ENCODE measurements at regions not wholly inside any gene's neighbourhood (a gene's known extent, or its start where the extent isn't known, plus 50 kb on each side); places are given as distances from the start of the nearest gene placed in this dataset.

- FAIRE-seq = no peak
Observed at GRCh38 chr9:87427851-87428506, 69.7 kb upstream of the DAPK1 start.

DNA sequence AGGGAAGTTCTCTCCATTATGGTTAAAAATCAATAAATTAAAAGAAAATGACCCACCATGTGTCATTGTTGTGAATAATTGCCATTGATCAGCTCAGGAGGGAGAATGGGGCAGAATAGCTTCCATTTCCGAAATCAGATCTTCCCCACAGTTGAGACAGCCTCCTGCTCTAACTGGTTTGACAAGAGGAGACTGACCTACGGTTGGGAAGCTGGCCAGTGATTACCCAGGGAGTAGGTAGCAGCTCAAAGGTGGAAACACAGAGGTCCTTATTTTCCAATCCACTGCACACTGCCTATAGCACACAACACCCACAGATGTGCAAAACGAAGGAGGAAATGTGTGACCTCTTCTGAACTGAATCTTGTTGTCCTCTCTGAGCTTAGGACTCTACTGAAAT is 69.0 kb upstream of the DAPK1 start:
- no peak for FAIRE-seq

GRCh38 chr9:87431837-87432236 is 65.8 kb upstream of the DAPK1 start:
- no peak for FAIRE-seq

DNA sequence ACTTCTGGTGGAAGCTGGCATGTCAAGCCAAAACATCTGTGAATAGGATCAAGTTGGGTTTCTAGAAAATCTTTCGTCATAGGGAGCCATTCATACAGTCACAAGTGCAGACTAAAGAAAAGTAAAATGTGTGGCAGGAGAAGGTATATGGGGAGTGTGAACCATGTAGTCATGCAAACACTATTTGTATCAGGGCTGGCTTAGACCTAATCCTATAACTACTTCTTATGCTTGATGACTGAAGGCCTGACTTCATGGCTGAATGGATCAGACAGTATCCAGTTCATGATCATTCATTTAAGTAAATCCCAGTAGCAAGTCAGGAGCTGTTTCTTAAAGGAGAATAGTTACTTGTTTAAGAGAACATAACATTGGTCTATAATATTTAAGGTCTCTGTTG is 63.8 kb upstream of the DAPK1 start:
- no peak for FAIRE-seq

GRCh38 chr9:87434366-87434765 is 63.3 kb upstream of the DAPK1 start:
- FAIRE-seq = no peak

GRCh38 chr9:87435189-87435880 is 62.3 kb upstream of the DAPK1 start:
- no peak for FAIRE-seq

DNA sequence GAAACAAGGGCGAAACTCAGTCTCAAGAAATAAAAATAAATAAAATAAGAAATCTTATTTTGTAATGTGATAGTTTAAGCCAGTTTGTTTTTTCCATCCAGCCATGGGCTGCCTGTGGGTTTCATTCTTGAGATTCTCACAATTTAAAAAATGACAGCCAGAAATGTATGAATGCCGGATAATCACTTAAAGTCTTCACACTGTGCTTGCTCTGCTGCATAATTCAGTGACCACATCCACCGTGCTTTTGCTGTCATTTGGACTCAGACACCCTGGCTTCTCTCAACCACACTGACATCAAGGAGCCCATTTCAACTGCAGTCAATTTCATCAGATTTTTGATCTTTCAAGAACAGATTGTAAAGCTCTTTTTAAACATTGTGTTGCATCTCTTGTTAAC is 61.0 kb upstream of the DAPK1 start:
- no peak for FAIRE-seq

DNA sequence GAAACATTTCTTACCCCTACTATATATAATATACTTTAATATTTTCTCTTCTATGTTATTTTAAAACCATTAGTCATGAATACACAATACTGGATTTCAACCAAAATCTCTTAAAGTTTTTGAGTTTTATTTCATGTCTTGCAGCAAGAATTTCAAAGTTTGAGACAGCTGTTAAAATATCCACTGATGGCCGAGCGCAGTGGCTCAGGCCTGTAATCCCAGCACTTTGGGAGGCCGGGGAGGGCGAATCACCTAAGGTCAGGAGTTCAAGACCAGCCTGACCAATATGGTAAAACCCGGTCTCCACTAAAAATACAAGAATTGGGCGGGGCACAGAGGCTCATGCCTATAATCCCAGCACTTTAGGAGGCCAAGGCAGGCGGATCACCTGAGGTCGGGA is 59.7 kb upstream of the DAPK1 start:
- FAIRE-seq = no peak

DNA sequence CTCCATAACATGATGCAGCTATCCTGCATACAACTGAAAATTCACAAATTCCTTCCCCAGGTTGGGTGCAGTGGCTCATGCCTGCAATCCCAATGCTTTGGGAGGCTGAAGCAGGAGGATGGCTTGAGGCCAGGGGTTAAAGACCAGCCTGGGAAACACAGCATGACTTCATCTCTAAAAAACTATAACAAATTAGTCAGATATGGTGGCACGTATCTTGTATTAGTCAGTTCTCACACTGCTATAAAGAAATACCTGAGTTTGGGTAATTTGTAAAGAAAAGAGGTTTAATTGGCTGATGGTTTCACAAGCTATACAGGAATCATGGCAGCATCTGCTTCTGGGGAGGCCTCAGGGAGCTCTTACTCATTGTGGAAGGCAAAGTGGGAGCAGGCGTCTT is 56.4 kb upstream of the DAPK1 start:
- no peak for FAIRE-seq

DNA sequence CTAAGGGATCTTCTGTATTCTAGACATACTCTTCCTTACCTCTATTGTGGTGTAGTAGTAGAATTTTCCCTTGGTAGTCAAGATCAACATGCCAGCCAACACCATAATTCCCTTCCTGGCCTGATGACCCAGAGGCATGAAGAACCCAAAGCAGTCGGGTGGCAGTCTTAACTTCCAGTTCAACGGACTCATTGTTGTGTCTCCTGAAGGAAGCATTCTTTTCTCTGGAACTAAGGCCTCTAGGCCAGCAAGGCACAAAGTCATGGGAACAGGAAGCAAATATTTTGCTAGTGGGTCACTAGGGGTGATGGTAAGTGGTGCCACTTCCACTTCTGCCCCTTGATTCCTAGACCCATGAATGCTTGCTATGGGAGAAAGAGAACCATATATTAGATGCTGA is 55.2 kb upstream of the DAPK1 start:
- no peak for FAIRE-seq

DNA sequence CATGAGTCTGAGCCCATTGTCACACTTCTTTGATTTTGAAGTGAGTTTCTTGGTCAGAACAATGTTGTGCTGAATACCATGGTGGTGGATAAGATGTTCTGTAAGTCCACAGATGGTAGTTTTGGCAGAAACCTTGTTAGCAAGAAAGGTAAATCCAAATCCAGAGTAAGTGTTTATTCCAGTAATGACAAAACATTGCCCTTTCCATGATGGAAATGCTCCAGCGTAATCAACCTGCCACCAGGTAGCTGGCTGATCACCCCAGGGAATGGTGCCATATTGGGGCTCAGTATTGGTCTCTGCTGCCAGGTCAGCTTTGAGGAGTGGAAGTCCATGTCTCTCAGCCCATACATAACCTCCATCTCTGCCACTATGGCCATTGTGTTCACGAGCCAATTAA is 54.7 kb upstream of the DAPK1 start:
- FAIRE-seq = no peak

GRCh38 chr9:87443461-87443860 is 54.2 kb upstream of the DAPK1 start:
- no peak for FAIRE-seq

DNA sequence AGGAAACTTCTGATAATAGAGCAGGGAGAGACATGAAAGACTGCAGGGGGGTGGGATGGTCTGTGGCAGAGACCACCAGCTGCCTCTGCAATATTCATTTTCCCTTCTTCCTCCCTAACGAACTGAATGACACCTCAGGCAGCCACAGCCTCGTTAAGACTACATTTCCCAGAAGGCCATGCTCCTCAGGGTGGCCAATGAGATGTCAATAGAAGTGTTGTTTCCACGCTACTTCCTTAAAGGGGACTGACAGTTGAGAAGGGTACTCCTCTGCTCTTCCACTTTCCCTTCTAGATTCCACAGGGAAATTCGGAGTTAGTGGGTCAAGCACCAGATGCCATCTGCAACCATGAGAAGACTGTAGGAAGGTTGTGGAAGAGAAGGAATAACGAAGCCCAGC is 52.0 kb upstream of the DAPK1 start:
- FAIRE-seq = no peak

- no peak for FAIRE-seq
Observed at GRCh38 chr9:87446527-87446926, 51.1 kb upstream of the DAPK1 start.

DNA sequence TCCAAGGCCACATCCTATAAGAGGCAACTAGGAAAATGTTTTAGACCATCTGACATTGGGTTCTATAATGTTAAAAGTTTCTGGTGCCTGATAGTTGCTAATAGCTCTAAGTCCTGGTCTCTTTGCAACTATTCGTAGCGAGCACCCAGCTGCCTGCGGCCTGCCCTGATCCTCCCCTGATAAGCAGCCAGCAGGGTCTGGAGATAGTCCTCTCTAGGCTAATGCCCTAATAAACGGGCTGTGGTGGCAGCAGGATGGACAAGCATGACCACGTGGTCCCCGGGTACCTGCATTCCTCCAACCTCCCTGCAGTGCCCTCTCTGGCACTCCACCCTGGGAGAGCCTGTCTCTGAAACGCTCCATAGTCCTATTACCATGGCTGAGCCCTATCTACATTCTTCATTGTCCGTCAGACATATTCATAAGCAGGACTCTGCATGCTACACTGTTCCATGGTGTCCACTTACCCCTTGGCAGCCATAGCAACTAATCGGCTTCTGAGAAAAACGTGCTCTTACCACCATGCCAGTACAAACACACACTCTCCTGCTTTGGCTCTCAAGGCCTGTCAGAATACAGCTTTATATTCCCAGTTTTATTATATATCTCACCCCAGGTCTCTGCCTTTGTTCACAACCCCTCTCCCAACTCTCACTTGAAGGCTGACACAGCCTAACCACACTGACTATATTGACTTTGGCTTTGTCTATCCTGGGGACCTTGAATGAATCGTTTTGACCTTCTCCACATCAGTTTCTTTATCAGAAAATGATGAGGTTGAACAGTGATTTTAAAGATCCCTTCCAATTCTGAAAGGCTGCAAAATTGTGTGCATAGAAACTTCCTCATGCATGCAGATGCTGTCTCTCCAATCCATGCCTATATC is 49.9 kb upstream of the DAPK1 start:
- no peak for FAIRE-seq
